H9 (cell line): ENCODE measurements at regions not wholly inside any gene's neighbourhood (a gene's known extent, or its start where the extent isn't known, plus 50 kb on each side); places are given as distances from the start of the nearest gene placed in this dataset.

Source experiments
- DNase-seq: peaks from one replicate; pipeline ENCODE4 v3.0.0-alpha.2; 2017
- H2AFZ ChIP-seq: one replicate; pipeline ENCODE4 v1.6.1; 2013; ENCODE audit warnings: mild to moderate bottlenecking, low read length, control low read depth, moderate library complexity
- H2AK5ac ChIP-seq: 2 replicates; pipeline ENCODE4 v1.6.1; 2013; ENCODE audit warnings: low read length, control low read depth, mixed read lengths; ENCODE audit not compliant: insufficient read length
- H2BK120ac ChIP-seq: one replicate; pipeline ENCODE4 v1.6.1; 2013; ENCODE audit warnings: low read depth, mild to moderate bottlenecking, low read length, control low read depth, inconsistent platforms; ENCODE audit not compliant: poor library complexity, severe bottlenecking
- H2BK12ac ChIP-seq: 2 replicates; pipeline ENCODE4 v1.6.1; 2013; ENCODE audit warnings: low read length, control low read depth, mixed read lengths, low read depth; ENCODE audit not compliant: insufficient read length
- H2BK15ac ChIP-seq: 2 replicates; pipeline ENCODE4 v1.6.1; 2013; ENCODE audit warnings: low read depth, low read length, control low read depth
- H2BK20ac ChIP-seq: one replicate; pipeline ENCODE4 v1.6.1; 2013; ENCODE audit warnings: low read depth, mild to moderate bottlenecking, low read length, control low read depth, inconsistent platforms; ENCODE audit not compliant: poor library complexity, severe bottlenecking
- H2BK5ac ChIP-seq: 2 replicates; pipeline ENCODE4 v1.6.1; 2013; ENCODE audit warnings: low read length, control low read depth, mixed read lengths; ENCODE audit not compliant: insufficient read length
- H3K14ac ChIP-seq: 2 replicates; pipeline ENCODE4 v1.6.1; 2013; ENCODE audit warnings: low read length, control low read depth; ENCODE audit not compliant: insufficient read depth
- H3K18ac ChIP-seq: 2 replicates; pipeline ENCODE4 v1.6.1; 2013; ENCODE audit warnings: low read depth, mild to moderate bottlenecking, mixed read lengths, low read length, control low read depth; ENCODE audit not compliant: insufficient read length
- H3K23ac ChIP-seq: 2 replicates; pipeline ENCODE4 v1.6.1; 2013; ENCODE audit warnings: low read length, control low read depth, mixed read lengths, low read depth; ENCODE audit not compliant: insufficient read length
- H3K23me2 ChIP-seq: 2 replicates; pipeline ENCODE4 v1.6.1; 2013; ENCODE audit warnings: low read depth, mild to moderate bottlenecking, mixed read lengths, low read length, control low read depth; ENCODE audit not compliant: insufficient read length, poor library complexity, severe bottlenecking
- H3K27ac ChIP-seq: 2 replicates; pipeline ENCODE4 v1.5.1; 2013; ENCODE audit warnings: low read length, control low read depth, mixed read lengths, low read depth; ENCODE audit not compliant: insufficient read length
- H3K27me3 ChIP-seq: 2 replicates; pipeline ENCODE4 v1.6.1; 2013; ENCODE audit warnings: low read length, control low read depth, inconsistent platforms; ENCODE audit not compliant: insufficient read depth
- H3K4ac ChIP-seq: 2 replicates; pipeline ENCODE4 v1.6.1; 2013; ENCODE audit warnings: low read depth, mild to moderate bottlenecking, control low read depth, inconsistent platforms, low read length, moderate library complexity
- H3K4me1 ChIP-seq: 2 replicates; pipeline ENCODE4 v1.6.1; 2013; ENCODE audit warnings: low read length, control low read depth, inconsistent platforms; ENCODE audit not compliant: insufficient read depth
- H3K4me2 ChIP-seq: 2 replicates; pipeline ENCODE4 v1.6.1; 2013; ENCODE audit warnings: low read length, control low read depth, mixed read lengths; ENCODE audit not compliant: insufficient read length, insufficient read depth
- H3K56ac ChIP-seq: 2 replicates; pipeline ENCODE4 v1.6.1; 2013; ENCODE audit warnings: low read depth, mild to moderate bottlenecking, mixed read lengths, low read length, control low read depth; ENCODE audit not compliant: insufficient read length
- H3K79me1 ChIP-seq: 2 replicates; pipeline ENCODE4 v1.6.1; 2013; ENCODE audit warnings: low read depth, mild to moderate bottlenecking, moderate library complexity, low read length, control low read depth, inconsistent platforms; ENCODE audit not compliant: insufficient read depth, poor library complexity, severe bottlenecking
- H3K79me2 ChIP-seq: 2 replicates; pipeline ENCODE4 v1.6.1; 2013; ENCODE audit warnings: low read length, control low read depth, inconsistent platforms; ENCODE audit not compliant: insufficient read depth
- H3K9ac ChIP-seq: 2 replicates; pipeline ENCODE4 v1.6.1; 2013; ENCODE audit warnings: low read length, control low read depth, mixed read lengths; ENCODE audit not compliant: insufficient read length; ENCODE audit errors: extremely low read depth
- H3K9me3 ChIP-seq: one replicate; pipeline ENCODE4 v1.6.1; 2013; ENCODE audit warnings: low read depth, low read length, inconsistent platforms; ENCODE audit not compliant: control insufficient read depth
- H3T11ph ChIP-seq: one replicate; pipeline ENCODE4 v1.6.1; 2013; ENCODE audit warnings: mild to moderate bottlenecking, low read length, control low read depth, inconsistent platforms
- H4K20me1 ChIP-seq: one replicate; pipeline ENCODE4 v1.6.1; 2013; ENCODE audit not compliant: control insufficient read depth, insufficient read length, insufficient read depth
- H4K5ac ChIP-seq: 2 replicates; pipeline ENCODE4 v1.6.1; 2013; ENCODE audit warnings: low read depth, mild to moderate bottlenecking, mixed read lengths, low read length, control low read depth; ENCODE audit not compliant: insufficient read length
- H4K8ac ChIP-seq: replicated peaks from 2 replicates; pipeline ENCODE4 v1.6.1; 2013; ENCODE audit warnings: low read length, control low read depth, mixed read lengths, low read depth; ENCODE audit not compliant: insufficient read length
- H4K91ac ChIP-seq: 2 replicates; pipeline ENCODE4 v1.6.1; 2013; ENCODE audit warnings: low read depth, mild to moderate bottlenecking, moderate library complexity, mixed read lengths, low read length, control low read depth; ENCODE audit not compliant: insufficient read length
- H3K27ac Mint-ChIP-seq, 3 experiments: 2 replicates in 2 of 3; 3 replicates in 1 of 3; pipeline ENCODE4 v1.8.0; 2020 to 2021; ENCODE audit warnings: mixed read lengths in 3 of 3, mild to moderate bottlenecking in 1 of 3, moderate library complexity in 1 of 3
- H3K27me3 Mint-ChIP-seq: 2 replicates; pipeline ENCODE4 v1.8.0; 2021; ENCODE audit warnings: low read depth, mild to moderate bottlenecking, moderate library complexity, mixed read lengths
- H3K36me3 Mint-ChIP-seq, 3 experiments: 2 replicates in 2 of 3; 3 replicates in 1 of 3; pipeline ENCODE4 v1.8.0; 2020 to 2021; ENCODE audit warnings: low read depth in 3 of 3, mixed read lengths in 3 of 3; ENCODE audit not compliant: insufficient read depth in 1 of 3
- H3K4me1 Mint-ChIP-seq, 2 experiments: 2 replicates each; pipeline ENCODE4 v1.8.0; 2020; ENCODE audit warnings: mixed read lengths in 2 of 2
- H3K4me3 Mint-ChIP-seq, 2 experiments: 2 replicates in 1 of 2; 3 replicates in 1 of 2; pipeline ENCODE4 v1.8.0; 2020 to 2021; ENCODE audit warnings: mild to moderate bottlenecking in 2 of 2, mixed read lengths in 2 of 2, moderate library complexity in 1 of 2
- H3K9me3 Mint-ChIP-seq, 2 experiments: 2 replicates in 1 of 2; 3 replicates in 1 of 2; pipeline ENCODE4 v1.8.0; 2020; ENCODE audit warnings: mild to moderate bottlenecking in 2 of 2, mixed read lengths in 2 of 2, moderate library complexity in 1 of 2
- WGBS: extraction: QIAGEN DNeasy Blood & Tissue Kit; methylation state at CpG from one replicate; pipeline ENCODE4 v1.1.7; 2013; ENCODE audit warnings: missing lambda C conversion rate, low lambda C conversion rate, mixed read lengths; ENCODE audit not compliant: insufficient read length; ENCODE audit errors: extremely low coverage; 5-methylcytosine and 5-hydroxymethylcytosine counted together
- TF ChIP-seq, protein P1 (sequence below): fragments of 200-600 bp; sonication (generic); conservative IDR thresholded peaks from 3 replicates; pipeline ENCODE4 v1.8.0; 2021; ENCODE audit warnings: antibody characterized with exemption, mild to moderate bottlenecking

DNA sequence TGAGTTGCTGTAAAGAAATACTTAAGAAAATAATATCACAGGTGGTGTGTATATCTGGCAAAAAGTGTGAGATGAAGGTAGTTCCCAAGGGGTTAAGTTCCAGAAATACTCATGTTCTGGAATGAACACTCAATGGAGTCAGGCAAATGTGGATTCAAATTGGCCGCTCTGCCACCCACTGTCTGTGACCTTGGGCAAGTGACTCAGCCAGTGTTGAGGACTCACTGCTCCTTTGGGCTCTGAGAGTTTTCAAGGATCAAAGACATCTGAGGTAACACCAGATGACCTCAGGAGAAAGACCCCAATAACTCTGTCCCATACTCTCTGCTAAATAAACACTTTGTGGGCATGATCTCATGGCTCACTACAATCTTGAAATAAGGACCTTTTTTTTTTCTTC, 59.2 kb upstream of the EYA2 start:
- H3K27me3 ChIP-seq = no peaks in the 10 kb centered on the region
- no peak overlapping the region for H3K4me2 ChIP-seq
- H3K4ac ChIP-seq = no peak overlapping the region
- Mint-ChIP-seq H3K4me1 (peaks cover 16 to 20% of the 10 kb centered on the region in 2 experiments), H3K4me3 (no peak overlapping the region), H3K36me3 (no peaks in the 10 kb centered on the region), H3K9me3 (no peaks in the 10 kb centered on the region), H3K27me3 (no peaks in the 10 kb centered on the region; the same call in 1 of the 2 replicates), H3K27ac (no peak overlapping the region)
- H2BK20ac ChIP-seq = no peak overlapping the region
- no peak overlapping the region for H3K14ac ChIP-seq
- no peak overlapping the region for H3T11ph ChIP-seq
- H3K18ac ChIP-seq = no peak overlapping the region
- no peaks in the 10 kb centered on the region for H4K20me1 ChIP-seq
- no peak overlapping the region for H4K91ac ChIP-seq
- H2BK120ac ChIP-seq = no peak overlapping the region
- H3K23ac ChIP-seq = no peak overlapping the region
- no peak overlapping the region for H2AFZ ChIP-seq
- H2BK15ac ChIP-seq = no peak overlapping the region
- no peak overlapping the region for H2BK12ac ChIP-seq
- WGBS = no CpG with 5 or more reads among the region's 1 CpG
- no peak overlapping the region for H4K5ac ChIP-seq
- no peaks in the 10 kb centered on the region for H3K79me2 ChIP-seq
- H3K56ac ChIP-seq = no peak overlapping the region
- H3K4me1 ChIP-seq = no peaks in the 10 kb centered on the region; the same call in 1 of the 2 replicates
- no peak overlapping the region for H2AK5ac ChIP-seq
- H2BK5ac ChIP-seq = no peak overlapping the region
- H3K27ac ChIP-seq = no peak overlapping the region
- no peaks in the 10 kb centered on the region for H3K9me3 ChIP-seq
- no peaks in the 10 kb centered on the region for H3K23me2 ChIP-seq
- TF ChIP-seq, protein P1, sequence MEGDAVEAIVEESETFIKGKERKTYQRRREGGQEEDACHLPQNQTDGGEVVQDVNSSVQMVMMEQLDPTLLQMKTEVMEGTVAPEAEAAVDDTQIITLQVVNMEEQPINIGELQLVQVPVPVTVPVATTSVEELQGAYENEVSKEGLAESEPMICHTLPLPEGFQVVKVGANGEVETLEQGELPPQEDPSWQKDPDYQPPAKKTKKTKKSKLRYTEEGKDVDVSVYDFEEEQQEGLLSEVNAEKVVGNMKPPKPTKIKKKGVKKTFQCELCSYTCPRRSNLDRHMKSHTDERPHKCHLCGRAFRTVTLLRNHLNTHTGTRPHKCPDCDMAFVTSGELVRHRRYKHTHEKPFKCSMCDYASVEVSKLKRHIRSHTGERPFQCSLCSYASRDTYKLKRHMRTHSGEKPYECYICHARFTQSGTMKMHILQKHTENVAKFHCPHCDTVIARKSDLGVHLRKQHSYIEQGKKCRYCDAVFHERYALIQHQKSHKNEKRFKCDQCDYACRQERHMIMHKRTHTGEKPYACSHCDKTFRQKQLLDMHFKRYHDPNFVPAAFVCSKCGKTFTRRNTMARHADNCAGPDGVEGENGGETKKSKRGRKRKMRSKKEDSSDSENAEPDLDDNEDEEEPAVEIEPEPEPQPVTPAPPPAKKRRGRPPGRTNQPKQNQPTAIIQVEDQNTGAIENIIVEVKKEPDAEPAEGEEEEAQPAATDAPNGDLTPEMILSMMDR = no peak
- H4K8ac ChIP-seq = no peak overlapping the region
- H3K79me1 ChIP-seq = no peaks in the 10 kb centered on the region
- no peak for DNase-seq
- H3K9ac ChIP-seq = no peak overlapping the region
